Mesothelial cell of epicardium (in vitro differentiated cells): ENCODE measurements at regions not wholly inside any gene's neighbourhood (a gene's known extent, or its start where the extent isn't known, plus 50 kb on each side); places are given as distances from the start of the nearest gene placed in this dataset.

Source experiments
- DNase-seq, 2 experiments: peaks; one replicate each; pipeline ENCODE4 v3.0.0; 2021; ENCODE audit warnings: low spot score in 2 of 2; ENCODE audit not compliant: unreplicated experiment in 2 of 2
- H3K27ac Mint-ChIP-seq: 2 replicates; pipeline ENCODE4 v1.8.0; 2021; ENCODE audit warnings: mixed read lengths
- H3K27me3 Mint-ChIP-seq: 2 replicates; pipeline ENCODE4 v1.8.0; 2021; ENCODE audit warnings: low read depth, mixed read lengths
- H3K36me3 Mint-ChIP-seq: 2 replicates; pipeline ENCODE4 v1.8.0; 2021; ENCODE audit warnings: mixed read lengths
- H3K4me1 Mint-ChIP-seq: 2 replicates; pipeline ENCODE4 v1.8.0; 2021; ENCODE audit warnings: mixed read lengths
- H3K4me3 Mint-ChIP-seq: 2 replicates; pipeline ENCODE4 v1.8.0; 2021; ENCODE audit warnings: mild to moderate bottlenecking, moderate library complexity, mixed read lengths
- H3K9me3 Mint-ChIP-seq: 2 replicates; pipeline ENCODE4 v1.8.0; 2021; ENCODE audit warnings: mixed read lengths
- CTCF ChIP-seq: fragments of 200-600 bp; sonication (generic); IDR thresholded peaks from one replicate; pipeline ENCODE4 v1.5.0; 2021; ENCODE audit warnings: antibody characterized with exemption; ENCODE audit not compliant: unreplicated experiment

GRCh38 chr13:81929988-81930387, 1589.1 kb upstream of the SPRY2 start:
- no peaks in the 10 kb centered on the region for H3K36me3 Mint-ChIP-seq
- H3K9me3 Mint-ChIP-seq: peaks cover 4% of the 10 kb centered on the region
- no peak for TF ChIP-seq CTCF
- H3K4me1 Mint-ChIP-seq: no peaks in the 10 kb centered on the region
- no peaks in the 10 kb centered on the region for H3K27me3 Mint-ChIP-seq
- DNase-seq: no peak
- H3K4me3 Mint-ChIP-seq: no peak overlapping the region
- no peak overlapping the region for H3K27ac Mint-ChIP-seq

GRCh38 chr13:81927347-81927746, 1586.4 kb upstream of the SPRY2 start:
- DNase-seq: no peak
- no peak overlapping the region for H3K27ac Mint-ChIP-seq
- TF ChIP-seq CTCF: no peak
- H3K9me3 Mint-ChIP-seq: no peaks in the 10 kb centered on the region
- no peaks in the 10 kb centered on the region for H3K27me3 Mint-ChIP-seq
- H3K4me3 Mint-ChIP-seq: no peak overlapping the region
- no peaks in the 10 kb centered on the region for H3K4me1 Mint-ChIP-seq
- no peaks in the 10 kb centered on the region for H3K36me3 Mint-ChIP-seq

GRCh38 chr13:81917810-81918209, 1576.9 kb upstream of the SPRY2 start:
- Mint-ChIP-seq H3K36me3 (no peaks in the 10 kb centered on the region), H3K9me3 (peaks cover 10% of the 10 kb centered on the region), H3K4me3 (no peak overlapping the region), H3K27ac (peak overlapping the region; percentile 44), H3K4me1 (peaks cover 8% of the 10 kb centered on the region), H3K27me3 (no peaks in the 10 kb centered on the region)
- no peak for DNase-seq
- no peak for TF ChIP-seq CTCF

- H3K27me3 Mint-ChIP-seq: no peaks in the 10 kb centered on the region
- no peak for DNase-seq
- H3K4me3 Mint-ChIP-seq: no peak overlapping the region
- no peaks in the 10 kb centered on the region for H3K36me3 Mint-ChIP-seq
- no peak overlapping the region for H3K27ac Mint-ChIP-seq
- H3K9me3 Mint-ChIP-seq: peaks cover 3% of the 10 kb centered on the region
- TF ChIP-seq CTCF: no peak
- H3K4me1 Mint-ChIP-seq: peaks cover 8% of the 10 kb centered on the region
Measured at GRCh38 chr13:81916461-81916860, 1575.5 kb upstream of the SPRY2 start.

GRCh38 chr13:81907787-81908372, 1567.0 kb upstream of the SPRY2 start:
- no peak overlapping the region for H3K27ac Mint-ChIP-seq
- no peaks in the 10 kb centered on the region for H3K27me3 Mint-ChIP-seq
- no peaks in the 10 kb centered on the region for H3K36me3 Mint-ChIP-seq
- DNase-seq: no peak
- no peaks in the 10 kb centered on the region for H3K4me1 Mint-ChIP-seq
- TF ChIP-seq CTCF: no peak
- H3K9me3 Mint-ChIP-seq: peaks cover 6% of the 10 kb centered on the region
- no peak overlapping the region for H3K4me3 Mint-ChIP-seq

- H3K4me3 Mint-ChIP-seq: no peak overlapping the region
- no peaks in the 10 kb centered on the region for H3K36me3 Mint-ChIP-seq
- no peak for TF ChIP-seq CTCF
- H3K27ac Mint-ChIP-seq: no peak overlapping the region
- H3K9me3 Mint-ChIP-seq: peaks cover 42% of the 10 kb centered on the region
- H3K27me3 Mint-ChIP-seq: no peaks in the 10 kb centered on the region
- H3K4me1 Mint-ChIP-seq: no peaks in the 10 kb centered on the region
- DNase-seq: no peak
Measured at GRCh38 chr13:81888855-81889254, 1547.9 kb upstream of the SPRY2 start.
